Sigmoid colon (tissue), 4 donors: ENCODE measurements at regions not wholly inside any gene's neighbourhood (a gene's known extent, or its start where the extent isn't known, plus 50 kb on each side); places are given as distances from the start of the nearest gene placed in this dataset.

ENCODE experiments used
- CTCF ChIP-seq, 4 experiments: fragments of 450-650 bp in 3 of 4; fragments of 200-600 bp in 1 of 4; IDR thresholded peaks; one replicate each; pipeline ENCODE4 v1.5.1; 2016 to 2019; ENCODE audit warnings: antibody characterized with exemption in 4 of 4, mild to moderate bottlenecking in 3 of 4, moderate library complexity in 2 of 4
- POLR2A ChIP-seq, 2 donors: fragments of 450-650 bp; IDR thresholded peaks; one replicate each; pipeline ENCODE4 v1.6.1; 2016; ENCODE audit warnings: antibody characterized with exemption in 2 of 2, mild to moderate bottlenecking in 2 of 2, moderate library complexity in 2 of 2
- POLR2AphosphoS5 ChIP-seq, 4 donors: sonication (generic); formaldehyde crosslinking; IDR thresholded peaks; one replicate each; pipeline ENCODE4 v1.6.1; 2017; ENCODE audit warnings: antibody characterized with exemption in 4 of 4

DNA sequence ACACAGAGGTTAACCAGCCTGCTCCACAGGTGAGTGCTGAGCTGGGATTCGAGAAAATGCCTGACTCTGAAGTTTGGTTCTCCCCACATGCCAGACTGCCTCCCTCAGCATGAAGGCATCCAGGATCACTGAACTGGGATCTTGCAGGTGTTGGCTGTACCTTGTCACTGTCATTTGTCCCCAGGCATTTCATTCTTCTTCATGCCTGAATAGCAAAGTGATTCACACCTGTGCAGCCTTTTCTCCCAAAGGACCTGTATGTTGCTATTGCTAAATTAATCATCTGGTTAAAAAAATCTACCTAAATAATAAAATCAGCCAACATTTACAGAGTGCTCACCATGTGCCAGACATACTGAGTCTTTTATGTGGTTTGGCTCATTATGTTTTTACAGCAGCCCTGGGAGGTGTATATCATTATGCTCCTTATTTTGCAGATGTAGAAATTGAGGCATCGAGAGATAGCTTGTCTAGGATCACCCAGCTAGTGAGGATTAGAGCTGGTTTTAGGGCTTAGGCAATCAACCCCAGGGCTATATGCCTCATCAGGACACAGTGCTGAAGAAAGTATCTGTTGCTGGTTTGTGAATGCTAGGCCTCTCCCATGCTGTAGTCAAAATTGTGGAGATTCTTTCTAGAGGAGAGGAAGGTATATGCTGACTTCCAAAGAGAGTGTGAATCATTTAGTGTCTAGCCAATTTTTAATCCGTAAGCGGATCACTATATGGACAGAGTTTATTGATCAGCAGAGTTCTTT is 204.4 kb downstream of the HIPK3 start:
- TF ChIP-seq CTCF (IDR thresholded peaks at IDR 0.05) (no peak), POLR2AphosphoS5 (IDR thresholded peaks at IDR 0.05) (no peak), POLR2A (IDR thresholded peaks at IDR 0.05) (no peak)
